Amniotic epithelial cell (primary cell): ENCODE measurements at regions not wholly inside any gene's neighbourhood (a gene's known extent, or its start where the extent isn't known, plus 50 kb on each side); places are given as distances from the start of the nearest gene placed in this dataset.
"Not testable (repeated sequence)": the region's sequence is repeated elsewhere in the genome, so short reads cannot be mapped to it uniquely, and the experiment has no call there.

Source experiments
- DNase-seq: peaks from one replicate; pipeline ENCODE4 v3.0.0-alpha.2; 2010; ENCODE audit warnings: low read depth

DNA sequence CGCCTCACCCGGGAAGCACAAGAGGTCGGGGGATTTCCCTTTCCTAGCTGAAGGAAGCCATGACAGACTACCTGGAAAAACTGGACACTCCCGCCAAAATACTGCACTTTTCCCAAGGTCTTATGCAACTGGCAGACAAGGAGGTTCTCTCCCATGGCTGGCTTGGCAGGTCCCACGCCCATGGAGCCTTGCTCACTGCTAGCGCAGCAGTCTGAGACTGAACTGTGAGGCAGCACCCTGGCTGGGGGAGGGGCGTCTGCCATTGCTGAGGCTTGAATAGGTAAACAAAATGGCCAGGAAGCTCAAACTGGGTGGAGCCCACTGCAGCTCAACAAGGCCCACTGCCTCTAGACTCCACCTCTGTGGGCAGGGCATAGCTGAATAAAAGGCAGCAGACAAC is 92.1 kb downstream of the C4BPA start:
- DNase-seq = not testable (repeated sequence)

GRCh38 chr1:207201534-207201933 is 97.5 kb downstream of the C4BPA start:
- not testable (repeated sequence) for DNase-seq

DNA sequence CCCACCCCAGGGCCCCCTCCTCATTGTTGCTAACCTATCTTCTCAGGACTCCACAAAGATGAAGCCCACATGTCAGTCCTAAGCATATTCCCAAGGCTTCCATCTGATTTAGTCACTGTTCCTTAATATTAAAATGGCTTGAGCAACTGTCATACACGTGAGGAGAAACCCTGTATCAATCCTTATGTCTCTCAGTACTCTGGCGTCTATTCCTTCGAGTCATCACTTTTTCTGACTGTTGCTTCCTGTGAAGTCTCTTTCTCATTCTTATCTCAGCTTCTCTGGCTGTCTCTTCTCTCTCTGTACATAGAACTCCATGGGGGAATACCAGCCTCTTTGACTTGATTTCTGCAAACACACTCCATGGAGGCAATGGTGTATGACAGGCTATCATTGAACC is 98.4 kb downstream of the C4BPA start:
- DNase-seq = peak; percentile 31

- no peak for DNase-seq
These were observed 99.5 kb downstream of the C4BPA start for GRCh38 chr1:207203541-207203940.

GRCh38 chr1:207205614-207206061 is 101.6 kb downstream of the C4BPA start:
- no peak for DNase-seq

DNA sequence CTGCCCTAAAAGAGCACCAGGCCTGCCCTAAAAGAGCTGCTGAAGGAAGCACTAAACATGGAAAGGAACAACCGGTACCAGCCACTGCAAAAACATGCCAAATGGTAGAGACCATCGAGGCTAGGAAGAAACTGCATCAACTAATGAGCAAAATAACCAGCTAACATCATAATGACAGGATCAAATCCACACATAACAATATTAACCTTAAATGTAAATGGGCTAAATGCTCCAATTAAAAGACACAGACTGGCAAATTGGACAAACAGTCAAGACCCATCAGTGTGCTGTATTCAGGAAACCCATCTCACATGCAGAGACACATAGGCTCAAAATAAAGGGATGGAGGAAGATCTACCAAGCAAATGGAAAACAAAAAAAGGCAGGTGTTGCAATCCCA is 104.7 kb downstream of the C4BPA start:
- DNase-seq = not testable (repeated sequence)

- no peak for DNase-seq
These were observed 107.0 kb upstream of the CD55 start for GRCh38 chr1:207214453-207214852.

DNA sequence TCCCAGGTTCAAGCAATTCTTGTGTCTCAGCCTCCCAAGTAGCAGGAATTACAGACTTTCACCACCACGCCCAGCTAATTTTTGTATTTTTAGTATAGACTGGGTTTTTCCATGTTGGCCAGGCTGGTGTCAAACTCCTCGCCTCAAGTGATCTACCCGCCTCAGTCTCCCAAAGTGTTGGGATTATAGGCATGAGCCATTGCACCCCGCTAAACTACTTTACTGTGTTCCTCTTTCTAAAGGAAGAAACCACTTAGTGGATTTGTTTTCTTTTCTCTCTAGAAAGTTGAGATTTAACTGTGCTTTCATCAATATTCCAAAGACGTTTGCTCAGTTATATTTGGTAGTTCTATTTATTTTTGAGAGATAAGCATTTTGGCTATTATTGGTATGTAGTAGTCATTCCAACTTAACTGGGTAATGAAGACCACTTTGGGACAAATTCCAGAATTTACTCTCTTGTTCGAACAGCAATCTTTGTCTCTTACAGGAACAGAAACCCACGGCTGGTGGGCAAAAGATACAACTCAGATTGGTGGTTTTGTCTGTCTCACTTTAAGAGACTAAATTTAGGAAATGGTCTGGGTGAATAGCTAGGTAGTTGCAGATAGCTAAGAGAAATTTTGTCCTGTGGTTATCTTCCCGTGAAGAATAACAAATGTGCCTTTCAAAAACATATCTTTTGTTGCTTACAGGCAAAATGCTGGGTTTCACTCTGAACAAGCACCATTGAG is 103.5 kb upstream of the CD55 start:
- no peak for DNase-seq

DNA sequence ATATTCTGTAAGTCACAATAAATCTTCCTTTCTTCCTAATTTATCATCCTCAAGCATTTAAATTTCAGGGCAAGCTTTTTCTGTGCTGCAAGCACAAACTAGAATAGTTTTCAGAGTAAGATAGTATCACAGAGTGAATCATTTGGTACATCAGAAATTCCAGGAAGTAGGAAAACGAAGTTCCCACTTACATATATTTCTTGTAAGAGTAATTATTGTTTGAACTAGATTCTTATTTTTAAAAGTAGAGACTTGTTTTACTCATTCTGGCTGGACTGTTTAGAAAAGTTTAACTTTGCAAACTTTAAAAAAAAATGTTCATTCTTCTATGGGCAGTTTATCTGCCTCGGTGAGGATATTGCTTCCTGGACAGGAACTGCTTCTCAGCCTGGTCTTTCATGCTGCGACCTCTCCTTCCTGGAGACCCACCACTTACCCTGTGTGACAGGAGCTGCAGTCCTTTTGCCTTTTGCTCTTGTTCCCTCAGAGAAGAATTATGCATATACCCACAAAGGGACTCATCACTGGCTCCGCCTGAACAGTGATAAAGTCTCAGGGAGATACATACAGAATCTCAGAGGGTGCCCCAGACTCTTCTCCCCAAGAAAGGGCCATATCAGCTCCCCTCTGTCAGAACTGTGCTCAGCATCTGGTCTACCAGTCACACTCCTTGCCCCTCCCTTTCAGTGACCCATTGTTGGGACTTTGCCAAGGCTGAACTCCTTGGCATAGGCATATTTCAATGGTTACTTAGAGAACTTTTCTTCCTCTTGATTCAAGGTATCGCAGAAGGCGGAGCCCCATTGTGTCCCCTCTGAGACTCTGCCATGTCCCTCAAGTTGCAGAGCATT is 102.7 kb upstream of the CD55 start:
- no peak for DNase-seq

DNA sequence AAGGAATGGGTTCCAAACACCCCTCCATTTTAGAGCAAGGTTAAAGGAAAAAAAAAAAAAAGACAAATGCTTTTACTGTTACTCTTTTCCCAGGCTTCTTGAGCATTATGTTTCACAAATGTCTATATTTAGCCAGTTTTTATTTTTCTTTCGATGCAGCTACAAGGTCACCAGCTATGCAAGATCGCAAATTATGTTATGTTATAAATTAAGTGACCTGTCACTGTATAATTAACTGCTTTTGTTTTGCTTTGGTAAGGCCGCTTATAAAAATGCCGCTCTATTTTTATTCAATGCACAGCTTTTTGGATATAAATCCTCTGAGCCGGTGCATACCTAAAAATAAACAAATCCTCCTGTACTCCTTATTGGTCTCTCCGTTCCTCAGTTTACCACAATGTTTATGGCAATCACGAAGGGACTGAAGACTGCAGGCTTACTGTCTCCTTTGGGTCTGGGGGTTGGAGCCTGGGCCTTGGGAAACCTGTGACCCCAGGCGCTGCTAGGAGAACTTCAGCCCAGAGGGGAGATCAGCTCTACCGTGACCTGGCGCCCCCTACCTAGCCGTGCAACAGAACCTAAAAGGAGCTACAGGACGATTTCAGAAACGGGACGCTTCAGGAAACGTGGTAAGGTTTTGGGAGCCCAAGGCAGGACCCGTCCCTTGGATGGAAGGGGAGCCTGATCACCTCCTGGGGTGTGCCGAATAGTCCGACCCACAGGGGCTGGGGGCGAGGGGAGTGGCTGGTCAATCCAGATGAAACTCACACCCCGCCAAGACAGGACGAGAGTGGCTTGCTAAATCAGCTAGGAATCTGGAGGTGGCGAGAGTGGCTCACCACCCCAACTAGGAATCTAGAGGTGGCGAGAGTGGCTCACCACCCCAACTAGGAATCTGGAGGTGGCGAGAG is 101.2 kb upstream of the CD55 start:
- DNase-seq = no peak

DNA sequence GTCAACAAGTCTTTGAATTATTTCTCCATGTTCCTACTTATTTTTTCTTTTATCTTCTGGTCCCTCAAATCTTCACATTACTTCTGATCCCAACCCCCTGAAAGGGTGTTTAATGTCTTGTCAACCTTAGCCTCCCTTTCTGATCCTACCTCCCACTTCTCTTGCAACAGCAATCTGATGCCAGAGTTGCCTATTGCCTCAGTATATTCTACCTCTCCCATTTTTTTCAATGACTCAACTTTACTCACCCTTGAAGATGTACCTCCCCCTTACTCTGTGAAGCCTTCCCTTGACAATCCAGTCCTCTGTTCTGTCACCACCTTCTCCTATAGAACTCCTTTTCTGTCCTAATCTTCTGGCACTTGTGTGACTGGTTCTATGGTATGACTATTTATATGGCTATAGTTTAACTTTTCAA is 99.5 kb upstream of the CD55 start:
- peak; percentile 92 for DNase-seq

DNA sequence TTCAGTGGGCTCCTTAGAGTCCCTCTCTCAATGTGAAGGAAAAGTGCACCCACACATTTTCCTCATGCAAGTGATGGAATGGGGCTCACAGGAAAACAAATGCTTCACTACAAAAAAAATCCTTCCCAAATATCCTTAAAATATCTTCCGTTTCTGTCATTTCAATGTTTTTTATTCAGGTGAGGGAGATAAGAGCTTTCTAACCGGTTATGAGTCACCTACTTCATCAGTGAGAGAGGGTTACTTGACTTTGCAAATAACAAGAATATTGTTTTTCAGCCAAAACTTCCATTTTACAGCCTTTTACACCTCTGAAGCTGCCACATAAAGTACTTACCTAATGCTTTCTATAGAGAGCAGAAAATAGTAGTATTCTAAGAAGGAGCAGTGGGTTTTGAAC is 98.3 kb upstream of the CD55 start:
- no peak for DNase-seq

DNA sequence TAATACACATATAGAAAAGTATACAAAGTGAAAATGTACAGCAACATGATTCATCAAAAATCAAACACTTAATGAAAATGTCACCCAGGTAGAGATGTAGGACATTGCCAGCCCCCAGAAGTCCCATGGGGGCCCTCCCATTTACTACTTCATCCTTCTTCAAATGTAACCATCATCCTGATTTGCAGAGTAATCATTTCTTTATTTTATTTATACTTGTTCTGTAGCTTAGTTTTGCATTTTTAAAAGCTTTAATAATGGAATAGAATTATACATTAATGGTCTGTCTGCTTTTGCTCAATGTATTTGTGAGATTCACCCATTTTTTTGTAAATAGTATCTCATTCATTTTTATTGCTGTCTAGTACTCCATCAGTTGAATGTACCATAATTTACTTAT is 96.8 kb upstream of the CD55 start:
- no peak for DNase-seq

DNA sequence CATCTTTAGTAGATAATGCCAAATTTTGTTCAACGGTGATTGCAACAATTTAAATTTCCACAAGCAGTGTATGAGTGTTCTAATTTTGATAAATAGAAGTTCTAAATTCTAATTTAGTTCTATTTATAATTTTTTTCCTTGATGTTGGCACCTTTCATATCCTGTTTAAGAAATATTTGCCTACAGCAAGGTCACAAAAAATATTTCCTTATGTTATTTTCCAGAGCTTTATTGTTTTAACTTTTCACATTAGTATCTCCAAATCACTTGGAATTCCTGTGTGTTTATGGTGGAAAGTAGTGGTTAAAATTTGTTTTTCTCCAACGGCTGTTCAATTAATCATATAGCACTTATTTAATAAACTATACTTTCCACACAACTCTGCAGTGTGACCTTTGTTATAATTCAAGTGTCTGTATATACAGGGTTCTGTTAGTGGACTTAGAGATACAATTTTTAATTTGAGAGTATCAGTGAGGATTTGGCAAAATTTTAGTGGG is 94.3 kb upstream of the CD55 start:
- no peak for DNase-seq

DNA sequence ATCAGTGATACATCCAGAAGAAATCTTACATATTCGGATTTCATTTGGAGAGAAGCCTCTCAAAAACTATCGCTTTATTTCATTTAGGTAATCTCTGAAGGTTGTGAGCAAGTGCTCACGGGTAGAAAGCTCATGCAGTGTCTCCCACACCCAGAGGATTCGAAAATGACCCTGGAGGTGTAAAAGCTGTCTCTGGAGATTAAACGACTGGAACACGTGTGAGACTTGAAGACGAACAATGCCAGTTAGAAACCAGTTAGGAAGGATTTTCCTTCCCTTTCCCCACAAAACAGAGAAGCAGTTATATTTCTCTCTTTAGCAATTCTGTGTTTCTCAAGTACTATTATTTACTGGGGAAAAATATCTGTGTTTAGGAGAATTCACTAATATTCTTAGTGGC is 92.5 kb upstream of the CD55 start:
- DNase-seq = no peak

DNA sequence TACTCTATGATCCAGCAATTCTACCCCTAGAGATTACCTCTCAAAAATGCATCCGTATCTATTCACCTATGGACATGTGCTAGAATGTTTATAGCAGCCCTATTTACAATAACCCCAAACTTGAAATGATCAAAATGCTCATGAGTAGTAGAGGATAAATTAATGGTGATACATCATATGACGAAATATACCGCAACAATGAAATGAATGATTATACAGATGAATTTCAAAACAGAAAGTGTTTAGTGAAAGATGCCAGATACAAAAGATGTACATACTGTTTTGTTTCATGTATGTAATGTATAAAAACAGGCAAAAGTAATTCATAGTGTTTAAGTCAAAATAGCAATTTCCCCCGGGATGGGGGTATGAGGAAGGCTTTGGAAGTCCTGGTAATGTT is 91.0 kb upstream of the CD55 start:
- DNase-seq = no peak

DNA sequence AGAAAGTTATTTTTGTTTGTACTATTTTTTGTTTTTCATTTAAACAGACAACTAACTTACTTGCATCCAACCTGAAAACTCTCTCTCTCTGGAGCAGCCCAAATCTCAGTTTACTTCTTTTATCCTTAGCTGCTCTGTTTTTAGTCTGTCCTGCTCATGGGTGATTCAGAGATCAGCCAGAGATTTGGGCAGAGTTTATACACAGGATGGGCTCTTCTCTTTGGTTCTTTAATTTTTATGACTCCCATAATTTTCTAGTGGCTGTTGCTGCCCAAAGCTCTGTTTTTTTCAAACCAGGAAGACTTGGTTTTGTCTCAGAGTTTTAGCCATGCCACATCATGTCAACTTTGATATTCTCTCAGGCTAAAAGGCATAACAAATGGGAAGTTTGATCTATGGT is 86.8 kb upstream of the CD55 start:
- DNase-seq = no peak

DNA sequence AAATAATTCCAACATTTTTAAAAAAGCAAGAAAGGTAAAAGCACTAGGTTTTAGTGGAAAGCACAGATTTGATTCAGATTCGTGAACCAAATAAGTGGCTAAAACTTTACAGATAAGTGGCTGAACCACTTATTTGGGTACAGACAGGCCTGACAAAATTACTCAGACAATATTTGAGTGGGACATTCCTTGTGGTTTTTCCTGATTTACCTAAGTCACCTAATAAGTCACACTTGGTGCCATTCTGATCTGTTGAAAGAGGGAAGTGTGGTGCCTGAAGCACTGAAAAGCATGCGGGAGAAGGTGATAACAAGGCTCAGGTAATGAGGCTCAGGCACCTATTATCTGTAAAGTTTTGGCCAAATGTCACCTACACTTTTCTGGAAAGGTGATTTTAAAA is 81.6 kb upstream of the CD55 start:
- no peak for DNase-seq

DNA sequence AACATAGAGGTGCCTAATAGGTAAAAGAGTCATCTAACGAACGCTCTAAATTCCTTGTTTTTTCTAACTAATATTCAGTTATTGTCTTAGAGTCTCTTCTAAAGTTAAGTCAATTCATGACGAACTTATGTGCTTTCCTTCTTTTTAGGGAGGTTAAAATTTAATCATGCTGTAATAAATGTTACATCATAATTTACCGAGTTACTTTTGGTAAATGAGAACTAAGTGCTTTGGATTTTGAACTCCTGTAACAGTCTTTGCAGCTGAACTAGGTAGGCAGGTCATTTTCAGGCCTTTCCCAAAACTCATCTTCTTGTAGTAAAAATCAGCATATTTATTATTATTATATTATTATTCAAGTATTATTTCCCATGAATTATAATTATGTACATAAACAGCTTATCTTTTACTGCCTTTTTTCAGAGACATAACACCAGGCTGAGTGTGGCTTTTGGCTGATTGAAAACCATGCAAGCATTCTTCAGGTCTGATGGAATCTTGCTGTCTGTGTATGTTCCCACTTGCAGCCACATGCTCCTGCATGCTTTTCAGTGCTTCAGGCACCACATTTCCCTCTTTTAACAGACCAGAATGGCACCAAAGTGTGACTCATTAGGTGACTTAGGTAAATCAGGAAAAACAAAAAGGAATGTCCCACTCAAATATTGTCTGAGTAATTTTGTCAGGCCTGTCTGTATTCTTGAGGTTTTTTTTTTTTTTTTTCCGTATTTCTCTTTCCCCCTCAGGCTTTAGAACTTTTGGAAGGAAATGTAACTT is 81.0 kb upstream of the CD55 start:
- DNase-seq = peak; percentile 70

DNA sequence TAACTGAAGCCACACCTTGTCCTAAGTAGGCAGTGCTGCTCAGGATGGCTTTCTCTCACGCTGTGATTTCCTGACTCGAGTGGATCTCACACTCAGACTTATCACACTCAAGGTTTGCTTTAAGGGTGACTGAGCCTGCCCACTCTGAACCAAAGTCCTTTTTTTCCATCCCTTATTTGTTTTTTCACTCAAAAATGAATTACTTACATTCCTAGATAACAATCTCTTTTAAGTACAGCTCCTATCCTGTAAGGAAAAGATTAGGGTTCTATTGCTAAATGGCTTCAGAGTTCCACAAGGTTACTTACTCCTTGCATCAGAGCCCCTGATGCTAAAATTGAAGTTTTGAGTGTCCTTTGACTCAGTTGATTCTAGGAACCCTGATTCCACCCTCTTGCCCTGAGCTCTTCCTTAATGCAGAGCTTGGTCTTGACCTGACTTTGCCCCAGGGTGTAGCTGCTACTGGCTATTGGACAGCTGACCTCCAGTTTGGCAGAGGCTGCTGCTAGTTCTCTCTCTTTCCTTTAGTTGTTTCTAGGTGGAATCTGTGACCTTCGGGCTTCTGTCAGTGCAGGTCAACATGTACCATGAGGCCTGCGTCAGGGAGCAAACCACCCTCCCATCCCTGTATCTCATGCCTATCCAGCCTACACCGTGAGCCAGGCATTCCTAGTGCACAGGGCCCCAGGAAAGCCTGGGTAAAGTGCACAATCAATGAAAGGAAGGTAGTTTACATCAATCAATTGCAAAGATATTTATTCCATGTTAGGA is 80.1 kb upstream of the CD55 start:
- peak; percentile 65 for DNase-seq
